ENCODE measurements at regions not wholly inside any gene's neighbourhood (a gene's known extent, or its start where the extent isn't known, plus 50 kb on each side); places are given as distances from the start of the nearest gene placed in this dataset.

DNA sequence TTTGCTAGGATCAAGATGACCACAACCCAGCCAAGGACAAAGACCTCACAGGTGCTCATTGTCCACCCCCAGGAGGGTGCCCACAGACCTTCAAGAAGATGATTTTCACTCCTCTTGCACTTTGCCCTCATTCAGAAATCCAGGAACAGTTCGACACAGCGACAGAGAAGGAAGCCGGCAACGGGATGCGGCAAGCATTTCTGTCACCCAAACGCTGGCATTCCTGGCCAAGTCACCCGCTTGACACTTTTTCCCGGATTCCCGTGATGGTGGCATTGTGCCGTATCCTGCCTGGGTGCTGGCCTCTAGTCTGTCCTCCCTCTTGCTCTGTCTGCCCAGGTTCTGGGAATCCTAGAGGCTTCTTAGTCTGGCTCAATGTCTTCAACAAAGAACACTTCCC, 770.4 kb upstream of the ALG10B start:
- H3K79me2 ChIP-seq (ENCODE audit: control insufficient read depth, insufficient read depth, low read length), result no peaks in the 10 kb centered on the region
- WGBS (ENCODE audit: insufficient coverage, insufficient replicate concordance, low lambda C conversion rate, missing lambda C conversion rate), result 68% methylated on average over 10 of the region's 10 CpGs
- no peaks in the 10 kb centered on the region for H4K20me1 ChIP-seq (ENCODE audit: control insufficient read depth, insufficient read depth)
- no peak overlapping the region for H3K27ac ChIP-seq (ENCODE audit: control insufficient read depth, insufficient read depth)
- no peak overlapping the region for H3K4me2 ChIP-seq (ENCODE audit: control insufficient read depth, insufficient read depth)
- H3K27me3 ChIP-seq (replicated peaks in 1 of 2; ENCODE audit: control insufficient read depth in 2 of 2, insufficient read depth in 2 of 2, low read length in 1 of 2), result no peaks in the 10 kb centered on the region
- H3K9ac ChIP-seq (ENCODE audit: control insufficient read depth, insufficient read depth, low read length), result no peak overlapping the region
- CTCF ChIA-PET, result no interaction called here
- FAIRE-seq, result no peak
- no peak for TF ChIP-seq CHD4 (IDR thresholded peaks at IDR 0.05)
- no peak for TF ChIP-seq ZZZ3 (IDR thresholded peaks at IDR 0.05; ENCODE audit: control insufficient read depth, insufficient read length, low read depth)
- TF ChIP-seq ZNF24 (IDR thresholded peaks at IDR 0.05), result no peak
- TF ChIP-seq, protein P1, sequence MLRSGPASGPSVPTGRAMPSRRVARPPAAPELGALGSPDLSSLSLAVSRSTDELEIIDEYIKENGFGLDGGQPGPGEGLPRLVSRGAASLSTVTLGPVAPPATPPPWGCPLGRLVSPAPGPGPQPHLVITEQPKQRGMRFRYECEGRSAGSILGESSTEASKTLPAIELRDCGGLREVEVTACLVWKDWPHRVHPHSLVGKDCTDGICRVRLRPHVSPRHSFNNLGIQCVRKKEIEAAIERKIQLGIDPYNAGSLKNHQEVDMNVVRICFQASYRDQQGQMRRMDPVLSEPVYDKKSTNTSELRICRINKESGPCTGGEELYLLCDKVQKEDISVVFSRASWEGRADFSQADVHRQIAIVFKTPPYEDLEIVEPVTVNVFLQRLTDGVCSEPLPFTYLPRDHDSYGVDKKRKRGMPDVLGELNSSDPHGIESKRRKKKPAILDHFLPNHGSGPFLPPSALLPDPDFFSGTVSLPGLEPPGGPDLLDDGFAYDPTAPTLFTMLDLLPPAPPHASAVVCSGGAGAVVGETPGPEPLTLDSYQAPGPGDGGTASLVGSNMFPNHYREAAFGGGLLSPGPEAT (IDR thresholded peaks at IDR 0.05; ENCODE audit: low read depth), result no peak
- TF ChIP-seq CHD2 (IDR thresholded peaks at IDR 0.05; ENCODE audit: borderline replicate concordance, low read depth, low read length), result no peak
- TF ChIP-seq, protein P2, sequence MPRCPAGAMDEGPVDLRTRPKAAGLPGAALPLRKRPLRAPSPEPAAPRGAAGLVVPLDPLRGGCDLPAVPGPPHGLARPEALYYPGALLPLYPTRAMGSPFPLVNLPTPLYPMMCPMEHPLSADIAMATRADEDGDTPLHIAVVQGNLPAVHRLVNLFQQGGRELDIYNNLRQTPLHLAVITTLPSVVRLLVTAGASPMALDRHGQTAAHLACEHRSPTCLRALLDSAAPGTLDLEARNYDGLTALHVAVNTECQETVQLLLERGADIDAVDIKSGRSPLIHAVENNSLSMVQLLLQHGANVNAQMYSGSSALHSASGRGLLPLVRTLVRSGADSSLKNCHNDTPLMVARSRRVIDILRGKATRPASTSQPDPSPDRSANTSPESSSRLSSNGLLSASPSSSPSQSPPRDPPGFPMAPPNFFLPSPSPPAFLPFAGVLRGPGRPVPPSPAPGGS (IDR thresholded peaks at IDR 0.05; ENCODE audit: borderline replicate concordance, insufficient read depth, low read depth, low read length, poor library complexity, severe bottlenecking), result no peak
- TF ChIP-seq RFX5 (IDR thresholded peaks at IDR 0.05; ENCODE audit: low read depth, low read length), result no peak
- no peak for TF ChIP-seq TBL1XR1 (IDR thresholded peaks at IDR 0.05; ENCODE audit: low read depth, low read length)
- no peak for TF ChIP-seq CREB1 (IDR thresholded peaks at IDR 0.05; ENCODE audit: low read depth)
- TF ChIP-seq, protein P3, sequence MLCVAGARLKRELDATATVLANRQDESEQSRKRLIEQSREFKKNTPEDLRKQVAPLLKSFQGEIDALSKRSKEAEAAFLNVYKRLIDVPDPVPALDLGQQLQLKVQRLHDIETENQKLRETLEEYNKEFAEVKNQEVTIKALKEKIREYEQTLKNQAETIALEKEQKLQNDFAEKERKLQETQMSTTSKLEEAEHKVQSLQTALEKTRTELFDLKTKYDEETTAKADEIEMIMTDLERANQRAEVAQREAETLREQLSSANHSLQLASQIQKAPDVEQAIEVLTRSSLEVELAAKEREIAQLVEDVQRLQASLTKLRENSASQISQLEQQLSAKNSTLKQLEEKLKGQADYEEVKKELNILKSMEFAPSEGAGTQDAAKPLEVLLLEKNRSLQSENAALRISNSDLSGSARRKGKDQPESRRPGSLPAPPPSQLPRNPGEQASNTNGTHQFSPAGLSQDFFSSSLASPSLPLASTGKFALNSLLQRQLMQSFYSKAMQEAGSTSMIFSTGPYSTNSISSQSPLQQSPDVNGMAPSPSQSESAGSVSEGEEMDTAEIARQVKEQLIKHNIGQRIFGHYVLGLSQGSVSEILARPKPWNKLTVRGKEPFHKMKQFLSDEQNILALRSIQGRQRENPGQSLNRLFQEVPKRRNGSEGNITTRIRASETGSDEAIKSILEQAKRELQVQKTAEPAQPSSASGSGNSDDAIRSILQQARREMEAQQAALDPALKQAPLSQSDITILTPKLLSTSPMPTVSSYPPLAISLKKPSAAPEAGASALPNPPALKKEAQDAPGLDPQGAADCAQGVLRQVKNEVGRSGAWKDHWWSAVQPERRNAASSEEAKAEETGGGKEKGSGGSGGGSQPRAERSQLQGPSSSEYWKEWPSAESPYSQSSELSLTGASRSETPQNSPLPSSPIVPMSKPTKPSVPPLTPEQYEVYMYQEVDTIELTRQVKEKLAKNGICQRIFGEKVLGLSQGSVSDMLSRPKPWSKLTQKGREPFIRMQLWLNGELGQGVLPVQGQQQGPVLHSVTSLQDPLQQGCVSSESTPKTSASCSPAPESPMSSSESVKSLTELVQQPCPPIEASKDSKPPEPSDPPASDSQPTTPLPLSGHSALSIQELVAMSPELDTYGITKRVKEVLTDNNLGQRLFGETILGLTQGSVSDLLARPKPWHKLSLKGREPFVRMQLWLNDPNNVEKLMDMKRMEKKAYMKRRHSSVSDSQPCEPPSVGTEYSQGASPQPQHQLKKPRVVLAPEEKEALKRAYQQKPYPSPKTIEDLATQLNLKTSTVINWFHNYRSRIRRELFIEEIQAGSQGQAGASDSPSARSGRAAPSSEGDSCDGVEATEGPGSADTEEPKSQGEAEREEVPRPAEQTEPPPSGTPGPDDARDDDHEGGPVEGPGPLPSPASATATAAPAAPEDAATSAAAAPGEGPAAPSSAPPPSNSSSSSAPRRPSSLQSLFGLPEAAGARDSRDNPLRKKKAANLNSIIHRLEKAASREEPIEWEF (IDR thresholded peaks at IDR 0.05; ENCODE audit: insufficient replicate concordance, low read depth, low read length), result no peak
- no peak for TF ChIP-seq EED (IDR thresholded peaks at IDR 0.05; ENCODE audit: low read depth)
- no peak for TF ChIP-seq SUPT20H (IDR thresholded peaks at IDR 0.05; ENCODE audit: borderline replicate concordance, control insufficient read depth, low read depth, low read length)
- TF ChIP-seq ZNF274 (IDR thresholded peaks at IDR 0.05; ENCODE audit: insufficient read depth, insufficient read length), result no peak
- no peak for TF ChIP-seq MYC (IDR thresholded peaks at IDR 0.05; ENCODE audit: insufficient read depth, insufficient read length, insufficient replicate concordance, low read length, severe bottlenecking)
- no peak for TF ChIP-seq SMAD5 (IDR thresholded peaks at IDR 0.05; ENCODE audit: low read depth)
- no peak for TF ChIP-seq POLR2AphosphoS2 (IDR thresholded peaks at IDR 0.05; ENCODE audit: low read depth, low read length)
- no peak for TF ChIP-seq TAF1 (IDR thresholded peaks at IDR 0.05; ENCODE audit: borderline replicate concordance, low read depth, low read length)
- BruUV-seq (replicated peaks), result no TSS peak
- intact Hi-C loops (cut with micrococcal nuclease; ENCODE audit: unreplicated experiment), result no loop called here
- SMC1A ChIA-PET (ENCODE audit: uncharacterized antibody, unreplicated experiment), result no interaction called here
- no peak for ATAC-seq
- no peak overlapping the region for H2AFZ ChIP-seq (ENCODE audit: control insufficient read depth, low read depth, low read length)
- in situ Hi-C loops (cut with MboI), result no loop called here
- no peak overlapping the region for H3K4me3 ChIP-seq
- DNase-seq (ENCODE audit: low read depth, low spot score), result no peak
- RAD21 ChIA-PET (ENCODE audit: unreplicated experiment), result no interaction called here
- H3K9me3 ChIP-seq (replicated peaks; ENCODE audit: control insufficient read depth, insufficient read depth, low read length), result peaks cover 3% of the 10 kb centered on the region; the same call in 1 of the 3 replicates
- no peaks in the 10 kb centered on the region for H3K36me3 ChIP-seq (ENCODE audit: control insufficient read depth in 2 of 2, insufficient read depth in 2 of 2, low read length in 1 of 2)
- H3K4me1 ChIP-seq (ENCODE audit: control insufficient read depth, insufficient read depth, low read length), result no peaks in the 10 kb centered on the region
- POLR2A ChIA-PET, result no interaction called here

All from GM12878 (cell line).